Vagina (tissue), 2 donors: ENCODE measurements at regions not wholly inside any gene's neighbourhood (a gene's known extent, or its start where the extent isn't known, plus 50 kb on each side); places are given as distances from the start of the nearest gene placed in this dataset.
A peak's percentile ranks its signal among the peaks of the same experiment; 100 is the strongest.

Source experiments
- DNase-seq, 2 donors: peaks; one replicate each; pipeline ENCODE4 v3.0.0-alpha.2; 2017; ENCODE audit errors: extremely low spot score in 2 of 2
- H3K27ac ChIP-seq: fragments of 200-600 bp; sonication (generic); one replicate; pipeline ENCODE4 v1.5.1; 2019
- H3K27me3 ChIP-seq: fragments of 200-600 bp; sonication (generic); one replicate; pipeline ENCODE4 v1.5.1; 2019
- H3K36me3 ChIP-seq, 2 donors: fragments of 200-600 bp; sonication (generic); one replicate each; pipeline ENCODE4 v1.5.1; 2017 to 2019
- H3K4me1 ChIP-seq: fragments of 200-600 bp; sonication (generic); one replicate; pipeline ENCODE4 v1.5.1; 2019
- H3K4me3 ChIP-seq, 2 donors: fragments of 200-600 bp; sonication (generic); 1 replicate in 1 of 2; 2 replicates in 1 of 2; pipeline ENCODE4 v1.5.1; 2016 to 2019
- H3K9me3 ChIP-seq: fragments of 200-600 bp; sonication (generic); one replicate; pipeline ENCODE4 v1.5.1; 2019
- CTCF ChIP-seq, 3 experiments: fragments of 450-650 bp in 2 of 3; fragments of 200-600 bp in 1 of 3; sonication (generic) in 1 of 3; IDR thresholded peaks; one replicate each; pipeline ENCODE4 v1.5.1; 2017 to 2019; ENCODE audit warnings: antibody characterized with exemption in 3 of 3, mild to moderate bottlenecking in 2 of 3, moderate library complexity in 2 of 3
- POLR2A ChIP-seq, 2 donors: fragments of 450-650 bp; IDR thresholded peaks; one replicate each; pipeline ENCODE4 v1.6.1; 2017; ENCODE audit warnings: antibody characterized with exemption in 2 of 2, mild to moderate bottlenecking in 2 of 2, moderate library complexity in 2 of 2
- POLR2AphosphoS5 ChIP-seq, 2 donors: sonication (generic); formaldehyde crosslinking; IDR thresholded peaks; one replicate each; pipeline ENCODE4 v1.9.0; 2017; ENCODE audit warnings: antibody characterized with exemption in 2 of 2, mild to moderate bottlenecking in 2 of 2, low read depth in 1 of 2; ENCODE audit not compliant: insufficient read depth in 1 of 2
- intact Hi-C: fragments of 100-400 bp; cut with DNase I; formaldehyde crosslinking; loops from one replicate; pipeline ENCODE4 v1.15.1; 2023

GRCh38 chr2:55112229-55113031, 62.2 kb upstream of the RTN4 start:
- intact Hi-C loops, result no loop called here
- Histone ChIP-seq H3K36me3 (no peaks in the 10 kb centered on the region), H3K9me3 (no peaks in the 10 kb centered on the region), H3K27me3 (no peaks in the 10 kb centered on the region), H3K4me3 (no peak overlapping the region), H3K27ac (peak overlapping the region; percentile 78), H3K4me1 (peaks cover 19% of the 10 kb centered on the region)
- TF ChIP-seq POLR2A (IDR thresholded peaks at IDR 0.05) (no peak), POLR2AphosphoS5 (IDR thresholded peaks at IDR 0.05; ENCODE audit: insufficient read depth in 1 of 2, low read depth in 1 of 2) (peak in 1 of 2 donors; percentile 21), CTCF (IDR thresholded peaks at IDR 0.05) (no peak)
- DNase-seq, result no peak

GRCh38 chr2:55111570-55112228, 61.4 kb upstream of the RTN4 start:
- TF ChIP-seq CTCF (IDR thresholded peaks at IDR 0.05), result no peak
- TF ChIP-seq POLR2A (IDR thresholded peaks at IDR 0.05), result no peak
- TF ChIP-seq POLR2AphosphoS5 (IDR thresholded peaks at IDR 0.05; ENCODE audit: insufficient read depth in 1 of 2, low read depth in 1 of 2), result peak in 1 of 2 donors; percentile 46
- H3K36me3 ChIP-seq, result no peaks in the 10 kb centered on the region
- no peaks in the 10 kb centered on the region for H3K27me3 ChIP-seq
- H3K4me3 ChIP-seq, result no peak overlapping the region
- intact Hi-C loops, result no loop called here
- peak in 1 of 2 donors; percentile 86 for DNase-seq
- H3K4me1 ChIP-seq, result peaks cover 19% of the 10 kb centered on the region
- peak overlapping the region; percentile 78 for H3K27ac ChIP-seq
- H3K9me3 ChIP-seq, result no peaks in the 10 kb centered on the region

GRCh38 chr2:55111230-55111569, 60.9 kb upstream of the RTN4 start:
- Histone ChIP-seq H3K9me3 (no peaks in the 10 kb centered on the region), H3K4me1 (peaks cover 19% of the 10 kb centered on the region), H3K36me3 (no peaks in the 10 kb centered on the region), H3K4me3 (no peak overlapping the region), H3K27ac (peak overlapping the region; percentile 78), H3K27me3 (no peaks in the 10 kb centered on the region)
- DNase-seq, result no peak
- intact Hi-C loops, result no loop called here
- TF ChIP-seq POLR2A (IDR thresholded peaks at IDR 0.05), result no peak
- no peak for TF ChIP-seq CTCF (IDR thresholded peaks at IDR 0.05)
- TF ChIP-seq POLR2AphosphoS5 (IDR thresholded peaks at IDR 0.05; ENCODE audit: insufficient read depth in 1 of 2, low read depth in 1 of 2), result no peak

- Histone ChIP-seq H3K4me1 (peaks cover 19% of the 10 kb centered on the region), H3K9me3 (no peaks in the 10 kb centered on the region), H3K27ac (no peak overlapping the region), H3K36me3 (no peaks in the 10 kb centered on the region), H3K27me3 (no peaks in the 10 kb centered on the region), H3K4me3 (no peak overlapping the region)
- DNase-seq, result peak in 1 of 2 donors; percentile 10
- intact Hi-C loops, result no loop called here
- TF ChIP-seq CTCF (IDR thresholded peaks at IDR 0.05), result no peak
These were observed 59.1 kb upstream of the RTN4 start for GRCh38 chr2:55109219-55109891.
